ENCODE measurements at regions not wholly inside any gene's neighbourhood (a gene's known extent, or its start where the extent isn't known, plus 50 kb on each side); places are given as distances from the start of the nearest gene placed in this dataset.

DNA sequence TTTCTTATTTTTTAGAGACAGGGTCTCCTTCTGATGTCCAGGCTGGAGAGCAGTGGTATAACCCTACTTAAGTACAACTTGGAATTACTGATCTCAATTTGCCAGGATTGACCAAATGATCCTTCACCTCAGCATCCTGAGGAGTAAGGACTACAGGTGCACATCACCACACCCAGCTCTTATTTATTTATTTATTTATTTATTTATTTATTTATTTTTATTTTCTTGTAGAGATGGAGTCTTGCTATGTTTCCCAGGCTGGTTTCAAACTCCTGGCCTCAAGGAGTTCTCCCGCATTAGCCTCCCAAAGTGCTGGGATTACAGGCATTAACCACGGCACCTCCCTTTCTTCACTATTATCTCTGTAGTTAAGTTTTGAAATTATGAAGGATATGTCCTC, 117.5 kb upstream of the NEGR1 start:
- TF ChIP-seq, protein P1, sequence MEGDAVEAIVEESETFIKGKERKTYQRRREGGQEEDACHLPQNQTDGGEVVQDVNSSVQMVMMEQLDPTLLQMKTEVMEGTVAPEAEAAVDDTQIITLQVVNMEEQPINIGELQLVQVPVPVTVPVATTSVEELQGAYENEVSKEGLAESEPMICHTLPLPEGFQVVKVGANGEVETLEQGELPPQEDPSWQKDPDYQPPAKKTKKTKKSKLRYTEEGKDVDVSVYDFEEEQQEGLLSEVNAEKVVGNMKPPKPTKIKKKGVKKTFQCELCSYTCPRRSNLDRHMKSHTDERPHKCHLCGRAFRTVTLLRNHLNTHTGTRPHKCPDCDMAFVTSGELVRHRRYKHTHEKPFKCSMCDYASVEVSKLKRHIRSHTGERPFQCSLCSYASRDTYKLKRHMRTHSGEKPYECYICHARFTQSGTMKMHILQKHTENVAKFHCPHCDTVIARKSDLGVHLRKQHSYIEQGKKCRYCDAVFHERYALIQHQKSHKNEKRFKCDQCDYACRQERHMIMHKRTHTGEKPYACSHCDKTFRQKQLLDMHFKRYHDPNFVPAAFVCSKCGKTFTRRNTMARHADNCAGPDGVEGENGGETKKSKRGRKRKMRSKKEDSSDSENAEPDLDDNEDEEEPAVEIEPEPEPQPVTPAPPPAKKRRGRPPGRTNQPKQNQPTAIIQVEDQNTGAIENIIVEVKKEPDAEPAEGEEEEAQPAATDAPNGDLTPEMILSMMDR (IDR thresholded peaks at IDR 0.05 in 2 of 3, conservative IDR thresholded peaks at IDR 0.05 in 1 of 3; ENCODE audit: control insufficient read depth in 2 of 3, extremely low read depth in 1 of 3, insufficient read depth in 1 of 3, low read depth in 3 of 3, low read length in 3 of 3), result no peak
- TF ChIP-seq POLR2A (IDR thresholded peaks at IDR 0.05; ENCODE audit: low read depth, low read length) (no peak), YY1 (IDR thresholded peaks at IDR 0.05; ENCODE audit: low read depth, low read length) (no peak), NRF1 (conservative IDR thresholded peaks at IDR 0.05; ENCODE audit: low read depth, low read length) (no peak)
